NCI-H2081 treated with DMSO at 0.1 percent for 48 hours (cell line): ENCODE measurements at regions not wholly inside any gene's neighbourhood (a gene's known extent, or its start where the extent isn't known, plus 50 kb on each side); places are given as distances from the start of the nearest gene placed in this dataset.
"Not testable (repeated sequence)": the region's sequence is repeated elsewhere in the genome, so short reads cannot be mapped to it uniquely, and the experiment has no call there.

Experiments
- DNase-seq: peaks from one replicate; lab custom pipeline; 2025; lab: John Stamatoyannopoulos, UW

DNA sequence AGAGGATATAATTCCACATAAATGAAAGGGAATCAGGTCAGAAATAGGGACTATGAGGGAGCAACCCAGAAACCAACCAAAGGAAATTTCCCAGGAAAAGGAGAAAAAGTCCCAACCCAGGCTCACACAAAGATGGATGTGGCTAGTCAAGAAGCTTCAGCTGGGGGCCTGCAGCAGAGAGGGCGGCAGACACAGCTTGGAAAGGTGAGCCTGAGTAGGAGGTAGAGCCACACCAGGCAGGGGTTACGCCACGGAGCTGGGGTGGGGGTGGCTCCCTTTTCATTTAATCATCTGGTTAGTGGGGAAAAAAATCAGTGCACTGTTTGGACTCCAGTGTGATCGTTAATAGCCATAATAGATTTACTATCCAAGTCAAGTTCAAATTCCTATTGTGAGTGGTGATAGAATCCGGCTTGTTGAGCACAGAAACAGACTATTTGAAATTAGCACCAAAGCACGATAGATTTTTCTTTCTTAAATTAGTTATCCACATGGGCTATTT is 220.6 kb downstream of the TPBG start:
- no peak for DNase-seq

DNA sequence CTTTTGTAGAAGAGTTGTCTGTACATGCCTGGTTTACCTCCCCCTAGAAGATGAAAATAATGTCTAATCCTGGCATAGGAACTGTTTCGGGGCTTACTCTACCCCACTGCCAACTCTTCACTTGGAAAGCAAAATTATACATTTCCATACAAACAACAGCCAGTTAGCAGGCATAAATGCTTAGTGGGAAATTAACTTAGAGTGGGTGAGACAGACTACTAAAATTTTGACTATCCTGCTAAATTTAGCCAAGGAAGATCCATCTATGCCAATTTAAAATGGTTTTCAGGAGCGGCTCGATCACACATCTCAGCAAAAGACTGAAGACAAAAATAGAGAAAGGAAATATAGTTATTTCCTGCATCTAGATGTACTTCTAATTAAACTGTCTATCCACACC is 221.2 kb downstream of the TPBG start:
- DNase-seq = no peak

- DNase-seq = no peak
These were observed 224.4 kb downstream of the TPBG start for GRCh38 chr6:82588020-82588419.

GRCh38 chr6:82588859-82589412 is 225.3 kb downstream of the TPBG start:
- no peak for DNase-seq

DNA sequence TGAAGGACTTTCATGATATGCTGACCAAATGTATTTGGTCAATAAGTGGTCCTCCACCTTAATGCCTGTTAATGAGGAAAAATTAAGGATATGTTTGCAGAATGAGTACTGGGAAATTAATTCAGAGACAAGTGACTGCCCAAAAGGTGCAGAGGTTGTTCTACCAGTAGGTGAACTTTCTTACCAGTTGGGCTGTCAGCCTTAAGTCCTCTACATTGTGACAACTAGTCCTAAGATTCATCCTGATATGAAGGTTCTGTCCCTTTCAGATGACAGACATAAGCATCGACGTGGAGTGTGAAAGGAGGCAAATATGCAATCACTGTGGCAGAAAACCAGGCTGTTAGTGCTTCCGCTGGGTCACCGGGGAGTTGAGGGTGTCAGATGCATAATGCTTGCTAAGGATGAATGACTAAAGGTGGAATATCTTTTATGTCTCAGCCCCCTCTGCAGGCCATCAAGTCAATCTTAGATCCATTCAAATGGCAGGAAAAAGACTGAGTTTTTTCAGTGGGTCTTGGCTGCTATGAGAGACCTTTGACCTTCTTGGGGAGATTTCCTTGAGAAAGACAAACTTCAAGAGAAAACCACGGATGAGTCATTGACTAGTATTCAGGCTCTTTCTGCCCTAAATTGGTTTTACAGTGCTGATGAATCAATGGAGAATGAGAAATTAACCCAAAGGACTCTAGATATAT is 226.0 kb downstream of the TPBG start:
- DNase-seq = no peak

GRCh38 chr6:82597201-82597600 is 233.6 kb downstream of the TPBG start:
- peak; percentile 86 for DNase-seq

- no peak for DNase-seq
These were observed 239.2 kb downstream of the TPBG start for GRCh38 chr6:82602776-82603175.

DNA sequence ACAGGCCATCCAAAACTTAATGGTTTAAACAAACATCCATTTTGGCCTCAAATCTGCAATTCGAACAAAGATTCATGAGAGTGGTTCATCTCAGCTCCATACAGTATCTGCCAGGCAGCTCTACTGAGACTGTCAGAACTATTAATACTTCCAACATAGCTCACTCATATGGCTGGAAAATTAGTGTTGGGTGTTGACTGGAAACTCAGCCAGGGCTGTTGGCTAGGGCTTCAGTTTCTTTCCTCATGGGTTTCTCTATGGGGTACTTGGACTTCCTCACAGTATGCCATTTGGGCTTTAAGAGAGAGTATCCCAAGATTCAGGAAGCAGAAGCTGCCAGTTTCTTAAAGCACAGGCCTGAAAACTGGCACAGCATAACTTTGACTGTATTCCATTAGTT is 240.3 kb downstream of the TPBG start:
- no peak for DNase-seq

GRCh38 chr6:82607998-82608725 is 244.5 kb downstream of the TPBG start:
- DNase-seq = no peak

GRCh38 chr6:82608781-82609180 is 245.2 kb downstream of the TPBG start:
- no peak for DNase-seq

GRCh38 chr6:82611751-82612150 is 248.1 kb downstream of the TPBG start:
- no peak for DNase-seq

GRCh38 chr6:82612475-82613039 is 248.9 kb downstream of the TPBG start:
- no peak for DNase-seq

DNA sequence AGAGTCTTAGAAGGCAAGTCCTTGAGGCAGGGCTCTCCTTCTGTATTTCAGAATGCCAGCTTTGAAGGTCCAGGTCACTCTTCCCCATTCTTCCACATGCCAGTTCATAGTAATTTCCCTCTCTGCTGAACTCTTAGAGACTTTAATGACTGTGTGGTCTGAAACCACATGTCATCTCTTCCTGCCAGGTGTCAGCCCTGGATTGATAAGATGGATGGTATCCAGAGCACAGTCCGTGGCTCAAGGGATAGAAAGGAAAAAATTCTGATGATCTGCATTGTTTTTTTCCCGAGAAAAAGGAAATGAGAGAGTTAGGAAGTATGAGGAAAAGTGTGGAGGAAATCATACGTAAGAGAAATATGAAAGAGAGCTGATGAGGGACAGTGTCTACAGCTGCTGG is 250.9 kb downstream of the TPBG start:
- no peak for DNase-seq

DNA sequence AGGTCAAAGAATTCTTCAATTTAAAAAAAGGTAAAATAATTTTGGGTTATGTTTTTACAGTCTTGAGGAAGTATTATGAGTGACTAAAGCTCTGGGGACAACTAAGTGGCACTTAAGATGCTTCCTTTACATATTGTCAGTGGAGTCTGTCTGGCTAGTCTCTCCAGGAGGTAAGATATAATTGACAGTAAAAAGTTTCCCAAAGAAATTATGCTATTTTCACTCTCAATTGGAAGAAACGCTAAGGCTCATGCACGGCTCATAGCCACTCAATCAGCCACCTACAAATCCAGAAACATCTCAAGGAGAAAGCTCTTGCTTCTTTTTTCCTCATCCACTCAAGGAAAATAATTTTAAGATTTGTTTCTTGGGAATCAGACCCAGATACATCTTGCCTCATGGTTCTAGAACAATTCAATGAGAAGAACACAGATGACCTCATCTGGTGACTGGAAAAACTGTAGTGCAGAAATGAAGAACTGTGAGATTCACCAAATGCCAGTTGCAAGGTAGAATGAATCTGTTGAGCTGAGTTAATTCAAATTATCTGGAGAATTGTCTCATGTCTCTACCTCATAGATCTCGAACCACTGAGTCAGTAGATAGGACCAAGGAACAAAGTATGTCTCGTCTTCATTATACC is 252.9 kb downstream of the TPBG start:
- no peak for DNase-seq

DNA sequence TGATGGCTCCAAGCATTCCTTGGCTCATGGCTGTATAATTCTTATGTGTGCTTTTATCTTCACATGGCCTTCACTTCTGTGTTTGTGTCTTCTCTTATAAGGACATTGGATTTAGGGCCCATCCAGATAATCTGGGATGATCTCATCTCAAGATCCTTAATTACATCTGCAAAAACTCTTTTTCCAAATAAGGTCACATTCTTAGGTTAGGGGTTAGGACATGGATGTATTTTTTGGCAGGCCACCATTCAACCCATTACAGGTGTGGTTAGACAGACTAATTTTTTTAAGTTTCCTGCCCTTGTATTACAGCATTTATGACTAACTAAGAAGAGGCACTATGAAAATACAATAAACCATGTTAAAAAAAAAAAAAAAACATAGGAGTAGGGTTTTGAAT is 254.0 kb downstream of the TPBG start:
- DNase-seq = no peak

DNA sequence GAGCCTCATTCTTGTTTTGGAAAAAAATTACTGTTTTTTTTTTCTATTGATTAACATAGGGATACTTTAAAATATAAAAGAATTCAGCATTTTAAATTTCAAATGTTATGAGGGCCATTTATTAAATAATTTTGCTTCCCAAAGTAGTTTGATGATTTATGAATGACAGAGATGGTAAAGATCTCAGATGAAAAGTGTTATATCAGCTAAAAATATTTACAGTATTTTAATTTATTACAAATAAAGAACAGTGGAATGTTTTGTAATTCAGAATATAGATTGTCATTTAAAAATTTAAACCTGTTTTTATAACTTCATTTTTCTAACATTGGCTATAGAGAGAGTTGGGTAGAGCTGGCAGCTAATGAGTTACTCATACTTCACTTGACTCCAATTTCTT is 256.0 kb downstream of the TPBG start:
- DNase-seq = no peak

GRCh38 chr6:82622461-82622860 is 258.8 kb downstream of the TPBG start:
- no peak for DNase-seq

DNA sequence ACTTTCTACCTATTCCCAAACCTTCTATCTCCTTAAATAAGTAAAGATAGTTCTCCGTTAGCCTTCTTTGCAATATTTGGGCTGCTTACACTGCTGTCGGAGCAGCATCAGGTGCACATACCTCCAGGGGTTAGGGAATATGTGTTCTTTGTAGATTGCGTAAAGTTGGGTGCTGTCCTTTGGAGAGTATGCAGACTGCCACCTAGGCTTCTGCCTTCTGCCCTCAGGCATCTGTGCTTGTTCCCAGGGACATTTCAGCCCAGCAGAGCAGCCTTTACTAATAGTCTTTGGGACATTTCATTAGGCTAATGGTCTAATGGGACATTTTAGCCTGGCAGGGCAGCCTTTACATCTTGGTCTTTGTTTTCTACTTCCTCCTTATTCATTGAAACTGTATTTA is 260.6 kb downstream of the TPBG start:
- DNase-seq = no peak

DNA sequence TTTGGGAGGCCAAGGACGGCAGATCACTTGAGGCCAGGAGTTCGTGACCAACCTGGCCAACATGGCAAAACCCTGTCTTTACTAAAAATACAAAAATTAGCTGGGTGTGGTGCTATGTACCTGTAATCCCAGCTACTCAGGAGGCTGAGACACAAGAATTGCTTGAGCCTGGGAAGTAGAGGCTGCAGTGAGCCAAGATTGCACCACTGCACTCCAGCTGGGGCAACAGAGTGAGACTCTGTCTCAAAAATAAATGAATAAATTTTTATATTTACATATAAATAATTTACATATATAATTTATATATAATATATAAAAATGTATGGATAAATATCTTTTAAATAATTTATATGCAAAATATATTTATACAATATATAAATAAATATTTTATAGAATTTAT is 263.3 kb downstream of the TPBG start:
- not testable (repeated sequence) for DNase-seq

GRCh38 chr6:82629921-82630320 is 266.3 kb downstream of the TPBG start:
- DNase-seq = no peak

GRCh38 chr6:82641677-82642076 is 278.1 kb downstream of the TPBG start:
- no peak for DNase-seq

DNA sequence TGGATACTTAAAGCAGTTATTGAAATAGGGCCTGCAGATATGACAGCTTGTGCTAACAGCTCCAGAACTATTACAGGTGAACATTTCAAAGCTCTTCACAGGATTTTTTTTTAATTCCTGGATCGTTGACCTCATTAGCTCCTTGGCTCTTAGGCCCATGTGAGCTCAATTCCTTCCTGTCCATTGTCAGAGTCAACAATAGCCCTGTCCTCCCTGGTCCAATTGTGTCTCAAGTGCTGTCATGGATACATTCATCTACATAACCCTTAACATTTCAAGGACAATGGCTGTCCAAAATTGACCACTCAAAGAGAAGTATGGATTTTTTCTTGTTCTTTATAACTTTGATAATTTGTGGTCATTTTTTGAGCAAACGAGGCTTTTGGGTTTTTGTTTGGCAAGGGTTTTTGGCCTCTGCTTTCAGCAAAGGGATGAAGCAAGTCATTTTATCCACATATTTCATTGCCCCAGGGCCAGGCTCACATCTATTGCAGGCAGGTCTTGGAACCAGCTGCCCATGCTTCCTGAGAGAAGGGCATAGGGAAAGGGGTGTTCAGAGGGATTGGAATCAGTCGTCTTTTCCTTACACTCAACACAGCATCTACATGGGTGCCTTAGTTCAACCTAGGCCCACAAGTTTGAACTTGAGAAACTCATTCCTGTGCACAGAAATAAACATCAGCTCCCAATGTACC is 282.1 kb downstream of the TPBG start:
- DNase-seq = no peak
